Adrenal gland (tissue), 9 donors: ENCODE measurements at regions not wholly inside any gene's neighbourhood (a gene's known extent, or its start where the extent isn't known, plus 50 kb on each side); places are given as distances from the start of the nearest gene placed in this dataset.

Source experiments
- DNase-seq, 7 donors: peaks; one replicate each; pipeline ENCODE4 v3.0.0-alpha.2; 2019 to 2020
- H3K27ac ChIP-seq, 5 donors: fragments of 200-600 bp; sonication (generic) in 4 of 5; 1 replicate in 3 of 5; 2 replicates in 2 of 5; pipeline versions ENCODE4 v1.5.1 to v1.8.0; 2016 to 2020; ENCODE audit warnings: mild to moderate bottlenecking in 1 of 5
- H3K27me3 ChIP-seq: fragments of 200-600 bp; 2 replicates; pipeline ENCODE4 v1.8.0; 2021
- H3K36me3 ChIP-seq, 2 donors: fragments of 200-600 bp; replicated peaks in 1 of 2; 1 replicate in 1 of 2; 2 replicates in 1 of 2; pipeline versions ENCODE4 v1.5.1 to v1.8.0; 2018 to 2022
- H3K4me1 ChIP-seq, 2 donors: fragments of 200-600 bp; replicated peaks in 1 of 2; 1 replicate in 1 of 2; 2 replicates in 1 of 2; pipeline versions ENCODE4 v1.5.1 to v1.8.0; 2018 to 2021
- H3K4me3 ChIP-seq, 4 donors: fragments of 200-600 bp; sonication (generic) in 3 of 4; one replicate each; pipeline ENCODE4 v1.5.1; 2016 to 2018
- H3K9me3 ChIP-seq, 3 donors: fragments of 200-600 bp; sonication (generic) in 1 of 3; replicated peaks in 1 of 3; 1 replicate in 2 of 3; 2 replicates in 1 of 3; pipeline versions ENCODE4 v1.5.1 to v1.8.0; 2016 to 2021
- POLR2A ChIP-seq, 2 donors: fragments of 450-650 bp; IDR thresholded peaks; one replicate each; pipeline ENCODE4 v1.6.1; 2017; ENCODE audit warnings: antibody characterized with exemption in 2 of 2, mild to moderate bottlenecking in 2 of 2, moderate library complexity in 1 of 2
- WGBS, 4 donors: extraction: QIAGEN DNeasy Blood & Tissue Kit in 2 of 4; methylation state at CpG; one replicate each; pipeline versions ENCODE4 v1.1.5 to v1.1.7; 2013 to 2017; 5-methylcytosine and 5-hydroxymethylcytosine counted together
- intact Hi-C, 2 donors: fragments of 100-400 bp; cut with DNase I; formaldehyde crosslinking; loops; one replicate each; pipeline versions ENCODE4 v1.14.1 to v1.15.0; 2022 to 2023
- TF ChIP-seq, protein P1 (sequence below), 6 experiments: fragments of 450-650 bp in 4 of 6; fragments of 200-600 bp in 2 of 6; sonication (generic) in 1 of 6; IDR thresholded peaks; 1 replicate in 5 of 6; 2 replicates in 1 of 6; pipeline versions ENCODE4 v1.5.1 to v1.8.0; 2016 to 2021; ENCODE audit warnings: antibody characterized with exemption in 6 of 6, mild to moderate bottlenecking in 2 of 6, moderate library complexity in 1 of 6
- donor health status: healthy with polysubstance abuse.
- donor health status: Bipolar disorder and iron deficiency.
- donor health status: DM: yes; HTN: yes; CAD: no.
- donor health status: DM: no; HTN: no; CAD: no.
- donor health status: DM: no; HTN: no; CAD: no.

DNA sequence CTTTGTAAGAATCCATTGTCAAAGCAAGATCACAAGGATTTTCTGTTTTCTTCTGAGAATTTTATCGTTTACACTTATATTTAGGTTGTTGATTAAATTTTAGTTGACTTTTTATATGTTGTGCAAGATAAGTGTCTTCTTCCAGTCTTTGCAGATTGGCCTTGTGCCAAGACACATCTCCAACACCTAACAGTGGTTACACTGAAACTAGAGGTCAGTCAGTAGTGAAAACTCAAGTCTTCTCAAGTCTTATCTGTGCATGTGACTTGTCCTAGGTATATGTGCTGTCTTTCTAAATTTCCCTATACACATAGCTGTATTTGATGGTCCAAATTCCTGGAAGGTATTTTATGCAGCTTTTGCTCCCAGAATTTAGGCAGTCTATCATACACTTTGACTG, 1183.2 kb upstream of the B3GALT2 start:
- no peaks in the 10 kb centered on the region for H3K27me3 ChIP-seq
- intact Hi-C loops = no loop called here
- H3K27ac ChIP-seq = no peak overlapping the region
- whole genome bisulfite sequencing, 4 donors = 88 to 96% (median 91%) methylated on average over 1 of the region's 1 CpG
- no peaks in the 10 kb centered on the region for H3K4me1 ChIP-seq
- H3K4me3 ChIP-seq = no peak overlapping the region
- no peak for TF ChIP-seq POLR2A (IDR thresholded peaks at IDR 0.05)
- TF ChIP-seq, protein P1, sequence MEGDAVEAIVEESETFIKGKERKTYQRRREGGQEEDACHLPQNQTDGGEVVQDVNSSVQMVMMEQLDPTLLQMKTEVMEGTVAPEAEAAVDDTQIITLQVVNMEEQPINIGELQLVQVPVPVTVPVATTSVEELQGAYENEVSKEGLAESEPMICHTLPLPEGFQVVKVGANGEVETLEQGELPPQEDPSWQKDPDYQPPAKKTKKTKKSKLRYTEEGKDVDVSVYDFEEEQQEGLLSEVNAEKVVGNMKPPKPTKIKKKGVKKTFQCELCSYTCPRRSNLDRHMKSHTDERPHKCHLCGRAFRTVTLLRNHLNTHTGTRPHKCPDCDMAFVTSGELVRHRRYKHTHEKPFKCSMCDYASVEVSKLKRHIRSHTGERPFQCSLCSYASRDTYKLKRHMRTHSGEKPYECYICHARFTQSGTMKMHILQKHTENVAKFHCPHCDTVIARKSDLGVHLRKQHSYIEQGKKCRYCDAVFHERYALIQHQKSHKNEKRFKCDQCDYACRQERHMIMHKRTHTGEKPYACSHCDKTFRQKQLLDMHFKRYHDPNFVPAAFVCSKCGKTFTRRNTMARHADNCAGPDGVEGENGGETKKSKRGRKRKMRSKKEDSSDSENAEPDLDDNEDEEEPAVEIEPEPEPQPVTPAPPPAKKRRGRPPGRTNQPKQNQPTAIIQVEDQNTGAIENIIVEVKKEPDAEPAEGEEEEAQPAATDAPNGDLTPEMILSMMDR (IDR thresholded peaks at IDR 0.05) = no peak
- H3K9me3 ChIP-seq = no peaks in the 10 kb centered on the region
- DNase-seq = no peak
- H3K36me3 ChIP-seq = no peaks in the 10 kb centered on the region

DNA sequence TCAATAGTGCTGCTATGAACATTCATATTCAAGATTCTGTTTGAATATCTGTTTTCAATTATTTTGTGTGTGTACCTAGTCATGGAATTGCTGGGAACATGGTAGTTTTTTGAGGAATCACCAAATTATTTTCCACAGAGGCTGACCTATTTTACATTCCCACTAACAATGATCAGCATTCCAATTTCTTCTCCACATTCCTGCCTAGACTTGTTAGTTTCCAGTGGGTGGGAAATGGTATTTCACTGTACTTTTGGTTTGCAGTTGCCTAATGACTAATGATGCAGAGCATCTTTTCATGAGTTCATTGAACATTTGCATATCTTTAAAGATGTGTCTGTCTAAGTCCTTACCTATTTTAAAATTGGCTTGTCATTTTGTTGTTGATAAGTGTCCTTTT, 1182.6 kb upstream of the B3GALT2 start:
- Histone ChIP-seq H3K27ac (no peak overlapping the region), H3K27me3 (no peaks in the 10 kb centered on the region), H3K4me3 (no peak overlapping the region), H3K36me3 (no peaks in the 10 kb centered on the region), H3K4me1 (no peaks in the 10 kb centered on the region), H3K9me3 (no peaks in the 10 kb centered on the region)
- no peak for TF ChIP-seq POLR2A (IDR thresholded peaks at IDR 0.05)
- TF ChIP-seq, protein P1 (IDR thresholded peaks at IDR 0.05) = no peak
- no peak for DNase-seq
- intact Hi-C loops = no loop called here

DNA sequence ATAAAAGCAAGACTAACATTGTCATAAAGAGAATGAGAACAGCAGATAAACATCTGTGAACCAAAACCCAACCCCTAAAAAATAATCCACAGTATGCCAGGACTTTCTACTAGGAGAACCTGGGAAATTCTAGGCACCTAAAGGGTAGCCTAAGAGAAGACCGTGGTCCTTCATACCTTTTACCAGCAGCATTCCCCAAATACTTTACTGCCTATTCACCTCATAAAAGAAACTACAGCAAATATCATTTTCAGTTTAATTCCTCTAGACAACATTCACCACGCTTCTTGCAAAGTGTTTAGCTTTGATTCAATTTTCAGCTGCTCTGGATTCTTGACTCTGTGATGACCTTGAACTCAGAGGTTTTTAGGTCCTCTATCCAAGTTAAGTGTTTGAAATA, 1180.7 kb upstream of the B3GALT2 start:
- no peak for TF ChIP-seq POLR2A (IDR thresholded peaks at IDR 0.05)
- TF ChIP-seq, protein P1 (IDR thresholded peaks at IDR 0.05) = no peak
- Histone ChIP-seq H3K9me3 (no peaks in the 10 kb centered on the region), H3K36me3 (no peaks in the 10 kb centered on the region), H3K27me3 (no peaks in the 10 kb centered on the region), H3K4me3 (no peak overlapping the region), H3K27ac (no peak overlapping the region), H3K4me1 (no peaks in the 10 kb centered on the region)
- WGBS, 4 donors = 86 to 93% (median 88%) methylated on average over 2 of the region's 2 CpGs
- no peak for DNase-seq
- intact Hi-C loops = no loop called here

DNA sequence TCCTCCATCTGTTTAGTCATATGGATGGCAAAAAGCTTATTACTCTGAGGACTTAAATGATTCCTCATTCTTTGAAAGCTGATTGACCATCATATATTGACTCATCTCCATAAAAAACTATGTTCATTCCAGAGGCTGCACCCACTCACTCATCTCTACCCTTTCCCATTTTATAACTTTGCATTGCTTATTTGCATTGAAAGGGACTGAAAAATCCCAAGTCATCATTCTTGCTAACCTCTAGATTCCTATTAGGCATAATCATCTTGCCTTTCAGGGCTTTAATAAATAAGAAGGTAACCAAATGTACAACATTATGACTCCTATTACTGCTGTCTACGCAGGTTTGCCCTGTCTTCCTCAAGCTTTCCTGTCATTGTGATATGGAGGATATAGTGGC, 1180.3 kb upstream of the B3GALT2 start:
- H3K36me3 ChIP-seq = no peaks in the 10 kb centered on the region
- WGBS, 4 donors = 44 to 100% (median 84%) methylated on average over 1 of the region's 1 CpG
- H3K27ac ChIP-seq = no peak overlapping the region
- intact Hi-C loops = no loop called here
- DNase-seq = no peak
- no peak for TF ChIP-seq POLR2A (IDR thresholded peaks at IDR 0.05)
- TF ChIP-seq, protein P1 (IDR thresholded peaks at IDR 0.05) = no peak
- H3K27me3 ChIP-seq = no peaks in the 10 kb centered on the region
- no peak overlapping the region for H3K4me3 ChIP-seq
- H3K4me1 ChIP-seq = no peaks in the 10 kb centered on the region
- H3K9me3 ChIP-seq = no peaks in the 10 kb centered on the region
